ENCODE measurements at regions not wholly inside any gene's neighbourhood (a gene's known extent, or its start where the extent isn't known, plus 50 kb on each side); places are given as distances from the start of the nearest gene placed in this dataset.

DNA sequence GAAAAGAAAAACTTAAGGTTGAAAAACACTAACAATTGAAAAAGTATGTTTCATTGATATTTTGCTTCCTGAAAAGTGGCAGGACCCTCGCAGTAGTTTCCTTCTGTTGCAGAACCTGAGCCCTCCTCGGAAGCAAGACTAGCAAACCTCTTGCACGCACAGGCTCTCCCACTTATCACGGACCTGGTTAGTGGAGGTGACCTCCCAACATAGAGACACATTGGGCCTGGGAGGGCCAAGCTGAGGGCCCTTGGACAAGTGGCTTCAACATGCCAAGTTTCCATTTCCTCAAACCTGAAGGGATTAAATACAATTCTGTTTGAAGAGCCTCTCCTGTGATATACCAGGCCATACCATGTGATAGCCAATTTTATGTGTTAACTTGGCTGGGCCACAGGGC, 133.4 kb upstream of the AGAP1 start:
- no peak for DNase-seq (ENCODE audit: low read depth)

DNA sequence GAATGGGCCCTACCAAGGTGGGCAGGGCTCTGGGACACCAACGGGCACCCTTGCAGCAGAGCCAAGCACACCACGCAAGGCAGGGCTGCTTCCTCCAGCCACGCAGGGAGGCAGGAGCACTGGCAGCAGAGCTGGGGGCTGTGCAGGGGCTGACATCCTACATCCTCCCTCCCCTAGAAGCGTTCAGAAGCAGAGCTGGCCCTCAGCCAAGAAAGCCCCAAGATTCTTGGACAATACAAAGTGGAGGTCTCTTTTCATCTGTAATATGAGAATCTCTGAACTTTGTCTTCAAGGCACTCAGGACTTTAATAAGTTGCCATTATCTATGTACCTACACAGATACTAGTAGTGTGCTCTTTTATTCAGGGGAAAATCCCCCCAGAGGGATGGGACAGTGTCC, 128.1 kb upstream of the AGAP1 start:
- no peak for DNase-seq (ENCODE audit: low read depth)

DNA sequence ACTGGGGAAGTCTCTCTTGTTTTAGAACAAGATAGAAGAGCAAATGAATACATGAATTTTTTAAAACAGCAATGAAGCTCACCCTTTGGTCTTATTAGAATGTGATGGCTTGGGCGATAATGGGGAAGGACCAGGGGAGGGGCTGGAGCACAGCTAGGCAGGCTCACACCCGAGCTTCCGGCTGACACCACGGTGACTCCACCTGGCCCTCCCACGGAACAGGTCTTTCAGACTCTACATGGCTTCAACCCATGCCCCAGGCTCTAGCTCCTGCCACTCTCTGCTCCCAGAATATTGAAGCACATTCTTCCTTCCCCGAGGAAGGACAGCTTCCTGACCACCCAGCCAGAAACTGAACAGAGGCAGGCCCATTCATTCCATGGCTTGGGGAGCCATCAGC, 127.5 kb upstream of the AGAP1 start:
- no peak for DNase-seq (ENCODE audit: low read depth)

DNA sequence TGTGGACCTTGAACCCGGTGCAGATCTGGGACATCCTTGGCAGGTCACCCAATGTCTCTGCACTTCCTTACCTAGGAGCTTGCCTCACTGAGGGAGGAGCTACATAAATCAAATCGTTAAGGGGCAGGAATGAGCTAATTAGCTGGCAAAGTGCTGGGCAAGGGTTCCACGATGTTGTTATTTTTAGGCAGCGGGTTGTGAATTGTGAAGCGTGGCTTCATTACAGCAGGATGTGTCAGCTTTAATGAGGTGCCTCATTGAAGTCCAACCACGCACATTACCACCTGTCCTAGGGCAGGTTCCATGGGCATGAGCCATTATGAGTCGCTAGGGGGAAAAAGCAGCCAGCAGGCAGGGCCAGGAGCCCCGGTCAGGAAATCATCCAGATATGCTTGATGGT, 127.0 kb upstream of the AGAP1 start:
- no peak for DNase-seq (ENCODE audit: low read depth)

DNA sequence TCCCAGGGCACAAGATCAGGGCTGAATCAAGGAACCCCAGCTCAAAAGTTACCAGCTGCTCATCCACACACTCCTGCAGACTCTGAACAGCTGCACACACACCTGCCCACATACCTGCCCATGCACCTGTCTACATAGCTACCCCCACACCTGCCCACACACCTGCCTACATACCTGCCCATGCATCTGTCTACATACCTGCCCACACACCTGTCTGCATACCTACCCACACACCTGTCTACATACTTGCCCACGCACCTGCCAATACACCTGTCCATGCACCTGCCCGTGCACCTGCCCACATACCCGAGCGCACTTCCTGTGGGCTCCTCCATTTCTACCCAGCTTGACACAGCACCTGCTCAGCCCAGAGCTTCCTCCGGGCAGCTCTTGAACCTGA, 122.8 kb upstream of the AGAP1 start:
- no peak for DNase-seq (ENCODE audit: low read depth)

DNA sequence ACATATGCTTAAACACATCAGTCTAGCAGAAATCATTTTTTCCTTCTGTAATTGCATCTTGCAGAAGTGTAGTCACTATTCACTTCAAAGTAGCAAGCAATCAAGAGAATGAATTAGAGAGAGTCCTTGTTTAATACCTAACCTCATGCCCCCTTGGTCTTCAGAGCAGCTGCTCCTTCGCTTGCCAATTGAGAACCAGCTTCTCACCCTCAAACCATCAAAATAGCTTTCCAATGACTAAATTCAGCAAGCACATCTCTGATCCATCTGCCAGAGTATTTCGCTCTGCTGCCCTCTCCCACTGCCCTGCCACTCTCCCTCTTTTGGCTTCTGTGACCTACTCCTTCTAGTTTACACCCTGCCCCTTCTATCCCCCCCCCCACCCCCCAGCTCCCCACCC, 120.7 kb upstream of the AGAP1 start:
- no peak for DNase-seq (ENCODE audit: low read depth)

DNA sequence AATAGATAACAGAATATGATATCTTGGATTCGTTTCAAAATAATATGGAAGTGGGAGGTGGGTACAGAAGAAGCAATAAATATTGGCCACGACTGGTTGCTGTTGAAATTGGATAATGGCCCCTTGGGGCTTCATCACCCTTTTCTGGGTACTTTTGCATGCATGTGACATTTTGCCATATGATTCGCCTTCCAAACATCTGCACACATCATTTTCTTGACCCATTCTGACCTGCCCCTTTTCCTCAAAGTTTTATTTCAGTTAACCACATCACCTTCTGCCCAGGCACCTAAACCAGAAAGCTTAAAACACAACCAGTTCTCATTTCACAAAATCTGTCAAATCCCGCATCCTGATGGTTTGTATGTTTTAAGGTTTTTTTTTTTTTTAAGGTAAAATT, 116.7 kb upstream of the AGAP1 start:
- no peak for DNase-seq (ENCODE audit: low read depth)

DNA sequence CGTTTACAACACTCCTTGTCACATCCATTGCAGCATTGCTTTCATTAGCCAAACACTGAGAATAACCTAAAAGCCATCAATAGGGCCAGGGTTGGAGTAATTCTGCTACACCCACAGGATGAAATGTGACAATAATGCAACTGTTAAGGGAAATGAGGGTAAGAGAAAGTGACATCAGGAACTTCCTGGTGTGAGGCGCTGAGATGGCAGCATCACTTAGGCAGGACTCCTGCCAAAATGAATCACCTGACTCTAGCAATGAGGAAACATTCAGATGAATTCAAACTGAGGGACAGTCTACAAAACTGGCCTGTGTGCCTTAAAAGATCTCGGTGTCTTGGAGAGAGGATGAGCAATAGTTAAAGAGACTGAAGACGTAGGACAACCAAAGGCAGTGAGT, 115.6 kb upstream of the AGAP1 start:
- no peak for DNase-seq (ENCODE audit: low read depth)

DNA sequence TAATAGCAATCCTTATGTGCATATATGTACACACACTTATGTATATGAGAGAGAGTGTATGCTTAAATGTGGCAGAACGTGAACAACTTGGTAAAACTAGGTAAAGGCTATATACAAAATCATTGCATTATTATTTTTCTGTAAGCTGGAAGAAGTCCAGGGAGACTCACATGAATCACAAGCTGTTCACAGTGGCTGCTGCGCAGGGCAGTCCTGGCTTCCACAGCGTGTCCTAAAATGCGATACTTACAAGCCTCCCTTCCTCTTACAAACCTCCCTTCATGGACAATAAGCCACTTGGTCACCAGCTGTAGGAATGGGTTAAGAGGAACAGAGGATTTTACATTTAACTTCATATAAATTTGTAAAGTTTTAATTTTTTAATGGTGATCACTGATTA, 114.9 kb upstream of the AGAP1 start:
- DNase-seq (ENCODE audit: low read depth), result no peak

DNA sequence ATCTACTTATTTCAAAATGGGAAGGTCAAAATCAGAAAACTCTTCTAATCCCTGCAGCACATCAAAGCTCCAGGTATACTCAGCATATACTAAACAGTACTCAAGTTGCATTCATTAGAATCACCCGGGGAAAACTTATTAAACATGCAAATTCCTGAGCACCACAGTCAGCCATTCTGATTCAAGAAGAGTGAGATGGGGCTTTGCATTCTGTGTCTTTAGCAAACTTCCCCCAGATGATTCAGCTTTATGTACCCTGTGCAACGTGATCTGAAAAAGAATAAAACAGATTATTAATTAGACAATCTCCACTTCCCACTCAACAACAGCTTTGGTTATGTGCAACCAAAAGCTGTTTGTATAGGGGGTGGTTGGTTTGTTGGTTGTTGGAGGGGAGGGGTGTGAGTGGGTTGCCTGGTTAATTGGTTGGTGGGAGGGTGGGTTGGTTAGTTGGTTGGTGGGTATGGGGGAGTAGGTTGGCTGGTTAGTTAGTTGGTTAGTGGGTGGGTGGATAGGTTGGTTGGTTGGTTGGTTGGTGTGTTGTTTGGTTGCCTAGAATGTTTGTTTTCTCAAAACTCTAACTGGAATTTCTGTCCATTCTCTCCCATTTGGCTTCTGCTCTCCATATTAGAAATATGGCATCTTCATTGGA, 112.5 kb upstream of the AGAP1 start:
- no peak for DNase-seq (ENCODE audit: low read depth)

DNA sequence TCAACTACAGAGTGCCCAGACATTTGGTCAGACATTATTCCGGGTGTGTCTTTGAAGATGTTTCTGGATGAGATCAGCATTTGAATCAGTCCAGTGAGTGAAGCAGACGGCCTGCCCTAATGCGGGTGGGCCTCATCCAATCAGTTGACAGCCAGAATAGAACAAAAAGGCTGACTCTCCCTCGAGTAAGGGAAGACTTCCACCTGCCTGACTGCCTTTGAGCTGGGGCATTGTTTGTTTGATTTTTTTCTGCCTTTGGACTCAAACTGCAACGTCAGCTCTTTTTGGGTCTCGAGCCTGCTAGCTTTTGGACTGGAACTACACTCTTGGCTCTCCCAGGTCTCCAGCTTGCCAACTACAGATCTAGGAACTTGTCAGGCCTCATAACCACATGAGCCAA, 111.7 kb upstream of the AGAP1 start:
- DNase-seq (ENCODE audit: low read depth), result no peak

DNA sequence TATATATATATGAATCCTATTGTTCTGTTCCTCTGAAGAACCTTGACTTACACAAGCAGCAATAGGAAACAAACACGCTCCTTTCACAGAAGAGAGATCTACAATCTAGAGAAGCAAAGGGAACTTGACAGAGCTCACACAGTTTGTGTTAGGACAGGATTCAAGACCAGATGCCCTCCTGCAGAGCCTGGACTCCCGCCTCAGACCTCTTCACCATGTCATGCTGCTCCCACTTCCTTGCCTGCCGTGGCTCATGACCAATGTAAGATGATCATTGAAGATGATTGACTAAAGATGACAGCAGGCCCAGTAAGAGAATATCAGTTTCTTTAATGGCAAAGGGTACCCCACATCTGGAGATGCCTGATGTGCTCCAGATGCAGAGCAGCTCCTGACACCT, 111.2 kb upstream of the AGAP1 start:
- no peak for DNase-seq (ENCODE audit: low read depth)

DNA sequence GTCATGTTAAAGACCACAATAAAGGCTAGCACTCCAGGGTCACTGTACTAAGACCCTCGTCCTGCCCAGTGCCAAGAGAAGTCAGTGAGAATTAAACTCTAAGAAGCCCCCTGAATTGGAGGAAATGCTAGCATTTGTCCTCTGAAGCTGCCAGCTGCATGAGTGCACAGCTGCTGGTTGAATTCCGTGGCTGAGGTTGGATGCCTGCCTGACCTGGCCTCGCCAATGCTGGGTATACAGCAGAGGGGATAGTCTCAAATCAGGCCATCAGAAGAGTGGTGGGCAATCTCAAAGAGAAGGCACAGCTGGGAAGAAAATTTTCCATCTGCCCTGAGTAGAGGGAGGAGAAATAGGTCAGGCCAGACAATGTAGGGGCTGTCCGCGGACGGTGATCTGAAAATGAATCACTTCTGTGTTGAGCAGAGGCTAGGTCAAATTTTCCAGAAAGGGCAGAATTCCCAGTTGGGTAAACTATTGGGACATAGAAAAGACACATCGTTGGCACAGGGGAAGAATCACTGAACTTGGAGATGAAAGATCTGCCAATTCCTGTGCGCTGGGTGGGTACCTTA, 110.5 kb upstream of the AGAP1 start:
- DNase-seq (ENCODE audit: low read depth), result no peak

DNA sequence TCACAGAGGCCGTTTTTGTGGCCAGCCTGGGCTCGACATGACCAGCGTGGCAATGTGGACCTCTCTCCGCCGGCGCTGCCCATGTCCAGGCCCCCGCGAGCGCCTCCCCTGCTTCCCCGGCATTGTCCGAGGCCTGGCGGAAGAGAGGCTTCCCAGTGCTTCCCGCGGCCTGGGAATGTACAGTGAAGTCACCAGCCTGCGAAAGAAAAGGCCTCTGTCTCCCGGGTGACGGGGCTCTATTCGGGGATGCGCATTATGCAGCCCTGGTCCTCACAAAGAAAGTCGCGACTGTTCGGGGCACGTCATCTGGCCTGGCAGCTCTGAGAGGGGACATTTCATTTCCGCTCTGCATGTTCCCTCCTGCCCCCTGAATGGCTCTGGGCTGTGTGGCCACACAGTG, 109.2 kb upstream of the AGAP1 start:
- no peak for DNase-seq (ENCODE audit: low read depth)

DNA sequence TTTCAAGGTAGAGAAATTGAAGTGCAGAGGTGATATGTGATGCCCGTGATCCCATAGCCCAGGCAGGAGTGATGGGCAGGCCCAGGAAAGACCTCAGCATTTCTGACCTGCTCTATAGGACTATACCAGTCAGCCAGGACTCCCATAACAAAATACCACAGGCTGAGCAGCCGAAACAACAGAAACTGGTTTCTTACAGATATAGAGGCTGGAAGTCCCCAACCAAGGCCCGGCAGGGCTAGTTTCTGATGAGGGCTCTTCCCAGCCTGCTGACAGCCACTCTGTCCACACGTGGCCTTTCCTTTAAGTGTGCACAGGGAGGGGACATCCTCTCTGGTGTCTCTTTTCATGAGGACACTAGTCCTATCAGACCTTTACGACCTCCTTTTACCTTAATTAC, 104.2 kb upstream of the AGAP1 start:
- DNase-seq (ENCODE audit: low read depth), result no peak

DNA sequence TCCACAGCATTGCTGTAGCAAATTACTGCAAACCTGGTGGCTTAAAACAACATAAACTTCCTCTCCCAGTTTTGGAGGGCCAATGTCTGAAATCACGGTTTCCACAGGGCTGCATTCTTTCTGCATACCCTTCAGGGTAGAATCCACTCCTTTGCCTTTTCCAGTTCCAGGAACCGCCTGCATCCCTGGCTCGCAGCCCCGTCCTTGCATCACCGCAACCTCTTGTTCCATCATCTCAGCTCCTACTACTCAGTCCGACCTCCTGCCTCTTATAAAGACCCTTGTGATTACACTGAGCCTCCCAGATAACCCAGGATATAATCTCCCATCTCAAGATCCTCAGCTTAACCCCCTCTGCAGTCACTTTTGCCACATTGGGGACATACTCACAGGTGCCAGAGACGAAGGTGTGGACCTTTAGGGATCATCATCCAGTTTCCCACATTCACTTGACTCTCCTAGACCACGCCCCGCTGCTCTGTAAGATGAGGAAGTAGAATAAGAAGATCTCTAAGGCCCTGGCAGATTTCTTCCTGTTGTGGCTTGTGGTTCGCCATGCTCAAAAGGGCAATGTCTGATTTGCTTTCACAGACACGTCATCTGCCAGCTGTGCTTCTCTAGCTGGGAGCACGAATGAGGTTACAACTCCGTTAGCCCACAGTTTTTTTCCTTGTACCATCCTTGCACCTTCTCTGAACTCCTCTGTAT, 103.6 kb upstream of the AGAP1 start:
- peak; percentile 29 for DNase-seq (ENCODE audit: low read depth)

DNA sequence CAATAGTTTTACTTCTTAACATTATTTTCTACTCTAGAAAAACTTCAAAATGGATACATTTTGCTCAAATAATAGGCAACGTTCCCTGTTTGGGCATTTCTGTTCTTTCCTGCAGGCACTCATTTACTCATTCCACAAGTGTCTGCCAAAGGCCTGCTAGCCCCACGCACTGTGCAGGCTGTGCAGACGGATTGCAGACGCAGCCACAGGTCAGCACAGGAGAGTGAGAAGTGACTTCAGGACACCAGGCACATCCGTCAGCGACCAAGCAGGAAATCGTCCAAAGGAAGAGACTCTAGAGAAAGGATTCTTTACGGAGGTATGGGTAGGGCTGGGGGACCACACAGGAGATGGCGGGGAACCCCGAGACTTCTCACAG, 103.0 kb upstream of the AGAP1 start:
- DNase-seq (ENCODE audit: low read depth), result no peak

DNA sequence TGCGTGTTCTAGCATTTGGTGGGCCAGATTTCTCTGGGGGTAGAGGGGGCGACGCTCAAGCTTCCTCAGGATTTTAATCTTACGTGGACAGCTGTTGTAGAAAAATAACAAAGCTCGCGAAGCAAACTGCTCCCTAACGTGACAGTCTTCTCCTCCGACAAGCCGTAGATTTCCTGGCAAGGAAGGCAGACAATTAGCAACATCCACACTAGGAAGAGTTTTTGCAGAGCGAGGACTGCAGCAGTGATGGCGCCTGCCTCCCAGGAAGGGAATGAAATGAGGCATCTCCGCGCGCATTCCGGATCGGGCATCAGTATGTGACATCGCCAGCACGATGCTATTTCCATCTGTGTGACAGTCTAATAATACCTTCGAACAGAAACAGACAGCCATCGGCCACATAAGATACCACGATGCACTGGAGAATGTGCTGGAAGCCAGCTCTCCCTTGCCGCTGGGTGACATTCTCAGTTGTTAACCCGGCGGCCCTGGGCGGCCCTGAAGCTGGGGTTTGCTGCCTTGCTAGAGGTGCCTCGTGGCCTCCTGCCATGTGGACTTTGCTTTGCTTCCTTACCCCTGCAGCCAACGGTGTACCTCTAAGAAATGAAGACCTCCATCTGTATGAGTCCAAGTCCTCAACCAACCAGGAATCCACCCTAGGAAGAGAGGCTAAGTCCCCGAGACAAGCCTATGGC, 101.8 kb upstream of the AGAP1 start:
- no peak for DNase-seq (ENCODE audit: low read depth)

DNA sequence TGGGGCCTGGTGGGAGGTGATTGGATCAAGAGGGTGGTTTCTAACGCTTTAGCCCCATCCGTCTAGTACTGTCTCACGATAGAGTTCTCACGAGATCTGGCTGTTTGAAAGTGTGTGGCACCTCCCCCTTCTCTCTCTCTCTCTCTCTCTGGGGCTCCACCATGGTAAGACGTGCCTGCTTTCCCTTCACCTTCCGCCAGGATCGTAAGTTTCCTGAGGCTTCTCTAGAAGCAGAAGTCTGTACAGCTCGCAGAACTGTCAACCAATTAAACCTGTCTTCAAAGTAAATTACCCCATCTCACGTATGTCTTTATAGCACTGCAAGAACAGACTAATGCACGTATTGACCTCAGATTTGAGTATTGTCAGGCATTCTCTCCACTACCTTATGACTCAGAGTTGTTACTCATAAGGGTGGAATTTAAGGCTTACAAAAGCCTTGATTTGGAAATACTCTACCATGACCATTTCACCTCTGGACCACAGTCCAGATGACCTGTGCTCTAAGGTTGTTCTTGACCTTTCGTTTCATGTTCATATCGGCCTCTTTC, 99.5 kb upstream of the AGAP1 start:
- no peak for DNase-seq (ENCODE audit: low read depth)

DNA sequence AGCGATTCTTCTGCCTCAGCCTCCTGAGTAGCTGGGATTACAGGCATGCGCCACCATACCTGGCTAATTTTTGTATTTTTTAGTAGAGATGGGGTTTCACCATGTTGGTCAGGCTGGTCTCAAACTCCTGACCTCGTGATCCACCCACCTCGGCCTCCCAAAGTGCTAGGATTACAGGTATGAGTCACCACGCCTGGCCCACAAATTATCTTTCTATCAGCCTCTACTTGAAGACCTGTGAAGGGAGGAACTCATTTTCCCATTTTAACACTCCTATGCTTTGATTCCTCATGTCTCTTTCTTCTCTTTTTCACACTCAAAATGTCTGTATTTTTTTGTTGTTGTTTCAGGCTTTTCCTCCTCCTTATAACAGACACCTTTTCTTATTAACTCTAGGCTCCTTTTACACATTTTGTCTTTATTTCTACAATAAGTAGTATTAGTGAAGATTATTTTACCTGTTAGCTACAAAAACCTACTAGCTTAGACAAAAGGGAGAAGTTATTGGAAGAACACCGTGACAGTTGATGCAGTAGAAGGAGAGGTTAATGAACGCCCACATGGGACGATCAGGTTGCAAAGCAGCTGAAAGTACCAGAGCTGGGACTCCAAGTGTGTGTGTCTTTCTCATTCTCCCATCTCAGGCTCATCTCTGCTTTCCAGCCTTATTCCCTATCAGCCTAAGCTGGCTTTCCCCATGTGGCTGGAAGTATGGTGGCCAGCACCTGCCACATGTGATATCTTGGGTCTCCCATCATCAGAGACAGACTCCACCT, 97.6 kb upstream of the AGAP1 start:
- DNase-seq (ENCODE audit: low read depth), result no peak

DNA sequence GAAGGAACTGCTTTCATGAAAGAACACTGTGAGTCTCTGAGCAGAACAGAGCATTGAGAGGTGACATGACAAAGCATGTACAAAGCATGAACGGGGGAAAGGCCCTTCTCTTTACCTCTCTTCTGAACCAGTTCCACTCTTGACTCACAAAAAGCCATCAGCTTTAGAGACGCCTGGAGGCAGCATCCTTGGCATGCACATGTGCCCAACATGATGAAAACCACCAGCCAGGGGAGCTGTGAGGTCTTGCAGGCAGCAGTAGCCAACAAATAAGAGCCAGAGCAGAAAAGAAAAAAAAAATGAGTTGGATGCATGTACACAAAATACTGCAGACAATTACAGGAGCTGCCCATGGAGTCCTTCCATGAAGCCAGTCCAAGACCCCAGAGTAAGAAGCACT, 95.5 kb upstream of the AGAP1 start:
- DNase-seq (ENCODE audit: low read depth), result no peak

DNA sequence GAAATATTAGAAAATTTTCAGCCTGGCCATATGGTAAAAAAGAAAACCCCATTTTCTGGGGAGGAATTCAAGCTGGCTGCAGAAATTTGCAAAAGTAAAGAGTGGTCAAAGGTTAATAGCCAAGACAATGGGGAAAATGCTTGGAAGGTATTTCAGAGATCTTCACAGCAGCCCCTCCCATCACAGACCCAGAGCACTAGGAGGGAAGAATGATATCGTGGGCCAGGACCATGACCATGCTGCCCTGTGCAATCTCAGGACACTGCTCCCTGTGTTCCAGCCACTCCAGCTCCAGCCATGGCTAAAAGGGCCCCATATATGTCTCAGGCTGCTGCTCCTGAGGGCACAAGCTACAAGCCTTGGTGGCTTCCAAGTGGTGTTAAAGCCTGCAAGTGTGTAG, 93.9 kb upstream of the AGAP1 start:
- no peak for DNase-seq (ENCODE audit: low read depth)

Measured in CMK (cell line).